GM18861 (cell line): ENCODE measurements at regions not wholly inside any gene's neighbourhood (a gene's known extent, or its start where the extent isn't known, plus 50 kb on each side); places are given as distances from the start of the nearest gene placed in this dataset.

Source experiments
- ATAC-seq: cut with Tn5 transposase; IDR thresholded peaks from one replicate; pipeline ENCODE4 v1.9.1; 2021; ENCODE audit not compliant: unreplicated experiment

GRCh38 chr2:176753205-176753604 is 459.4 kb upstream of the HNRNPA3 start:
- ATAC-seq = no peak

- no peak for ATAC-seq
Observed at GRCh38 chr2:176753752-176754474, 458.7 kb upstream of the HNRNPA3 start.

GRCh38 chr2:176755537-176756135 is 457.0 kb upstream of the HNRNPA3 start:
- ATAC-seq = no peak

GRCh38 chr2:176758426-176758825 is 454.2 kb upstream of the HNRNPA3 start:
- ATAC-seq = no peak

- ATAC-seq = no peak
Observed at GRCh38 chr2:176760439-176760838, 452.2 kb upstream of the HNRNPA3 start.

GRCh38 chr2:176763130-176763529 is 449.5 kb upstream of the HNRNPA3 start:
- no peak for ATAC-seq

GRCh38 chr2:176763851-176764404 is 448.7 kb upstream of the HNRNPA3 start:
- ATAC-seq = no peak

- ATAC-seq = no peak
Observed at GRCh38 chr2:176764921-176765320, 447.7 kb upstream of the HNRNPA3 start.

GRCh38 chr2:176766005-176766404 is 446.6 kb upstream of the HNRNPA3 start:
- no peak for ATAC-seq

- no peak for ATAC-seq
Observed at GRCh38 chr2:176768185-176768584, 444.4 kb upstream of the HNRNPA3 start.

GRCh38 chr2:176769021-176769420 is 443.6 kb upstream of the HNRNPA3 start:
- ATAC-seq = no peak

- no peak for ATAC-seq
Observed at GRCh38 chr2:176769499-176770370, 442.9 kb upstream of the HNRNPA3 start.

- ATAC-seq = no peak
Observed at GRCh38 chr2:176772816-176773215, 439.8 kb upstream of the HNRNPA3 start.

GRCh38 chr2:176774766-176775451 is 437.7 kb upstream of the HNRNPA3 start:
- no peak for ATAC-seq

- ATAC-seq = no peak
Observed at GRCh38 chr2:176777262-176777661, 435.3 kb upstream of the HNRNPA3 start.

- no peak for ATAC-seq
Observed at GRCh38 chr2:176779917-176780316, 432.7 kb upstream of the HNRNPA3 start.

GRCh38 chr2:176780348-176780747 is 432.2 kb upstream of the HNRNPA3 start:
- ATAC-seq = no peak

GRCh38 chr2:176781570-176782217 is 430.9 kb upstream of the HNRNPA3 start:
- peak; percentile 46 for ATAC-seq

- no peak for ATAC-seq
Observed at GRCh38 chr2:176784633-176785200, 427.9 kb upstream of the HNRNPA3 start.

GRCh38 chr2:176789751-176790150 is 422.8 kb upstream of the HNRNPA3 start:
- ATAC-seq = no peak
